GM18858 (cell line): ENCODE measurements at regions not wholly inside any gene's neighbourhood (a gene's known extent, or its start where the extent isn't known, plus 50 kb on each side); places are given as distances from the start of the nearest gene placed in this dataset.

Experiments used
- ATAC-seq: cut with Tn5 transposase; IDR thresholded peaks from one replicate; pipeline ENCODE4 v1.9.1; 2021; ENCODE audit not compliant: unreplicated experiment

- ATAC-seq = no peak
Measured at GRCh38 chr7:18151422-18151821, 123.8 kb upstream of the PRPS1L1 start.

DNA sequence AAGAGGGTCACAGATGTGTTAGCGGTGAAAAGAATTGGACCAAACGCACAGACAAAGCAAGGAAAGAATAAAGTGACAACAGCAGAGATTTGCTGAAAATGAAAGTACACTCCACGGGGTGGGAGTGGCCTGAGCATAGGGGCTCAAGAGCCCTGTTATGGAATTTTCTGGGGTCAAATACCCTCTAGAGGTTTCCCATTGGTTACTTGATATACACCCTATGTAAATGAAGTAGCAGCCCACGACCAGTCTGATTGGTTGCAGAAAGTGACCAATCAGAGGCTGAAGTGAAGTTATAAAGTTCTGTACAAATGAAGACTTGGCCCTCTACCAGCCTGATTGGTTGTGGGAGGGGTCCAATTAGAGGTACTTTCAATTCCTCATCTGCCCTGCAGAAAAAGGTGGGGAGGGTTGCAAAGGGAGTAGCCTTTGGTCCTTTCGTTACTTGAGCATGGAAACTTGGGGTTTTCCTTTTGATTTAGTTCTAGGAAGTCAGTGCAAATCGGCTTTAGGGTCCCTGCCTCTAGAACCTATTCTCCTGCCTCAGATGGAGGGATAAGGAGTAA lies 125.6 kb upstream of the PRPS1L1 start:
- no peak for ATAC-seq

DNA sequence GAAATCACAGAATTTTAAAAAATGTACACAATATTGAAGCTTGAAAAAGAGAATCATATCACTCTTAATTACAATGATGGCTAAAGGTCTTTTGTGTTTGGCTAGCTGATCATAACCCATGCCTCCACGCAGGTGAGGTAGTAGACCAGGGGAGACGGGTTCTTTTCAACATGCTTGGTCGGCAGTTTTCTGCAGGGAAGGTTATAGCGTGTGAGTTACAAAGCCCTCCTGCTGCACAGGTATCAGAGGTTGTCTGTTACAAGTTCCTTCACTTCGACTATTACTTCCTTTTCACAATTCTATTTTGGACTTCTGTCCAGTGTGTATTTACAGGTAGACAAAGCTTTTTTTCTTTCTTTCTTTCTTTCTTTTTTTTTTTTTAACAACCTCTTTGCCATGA lies 127.1 kb upstream of the PRPS1L1 start:
- ATAC-seq = no peak

- no peak for ATAC-seq
Measured at GRCh38 chr7:18157233-18157632, 129.6 kb upstream of the PRPS1L1 start.

- no peak for ATAC-seq
Measured at GRCh38 chr7:18162657-18163056, 135.0 kb upstream of the PRPS1L1 start.

DNA sequence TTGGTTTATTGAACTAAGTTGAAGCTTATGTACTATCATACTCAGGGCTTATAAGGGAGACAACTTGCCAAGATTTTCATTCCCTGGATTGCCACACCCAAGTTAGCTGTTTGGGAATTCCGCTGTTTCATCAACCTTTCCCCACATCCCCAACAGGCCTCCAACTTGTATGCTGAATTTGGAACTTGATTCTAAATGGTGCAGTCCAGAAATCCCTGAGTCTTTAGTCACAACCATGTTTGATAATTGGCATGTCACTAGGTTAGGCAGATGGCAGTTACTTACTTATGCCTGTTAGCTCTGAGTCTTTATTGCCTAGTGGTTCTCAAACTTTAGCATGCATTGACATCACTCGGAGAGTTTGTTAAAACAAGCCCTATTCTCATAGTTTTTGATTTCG lies 135.4 kb upstream of the PRPS1L1 start:
- no peak for ATAC-seq

DNA sequence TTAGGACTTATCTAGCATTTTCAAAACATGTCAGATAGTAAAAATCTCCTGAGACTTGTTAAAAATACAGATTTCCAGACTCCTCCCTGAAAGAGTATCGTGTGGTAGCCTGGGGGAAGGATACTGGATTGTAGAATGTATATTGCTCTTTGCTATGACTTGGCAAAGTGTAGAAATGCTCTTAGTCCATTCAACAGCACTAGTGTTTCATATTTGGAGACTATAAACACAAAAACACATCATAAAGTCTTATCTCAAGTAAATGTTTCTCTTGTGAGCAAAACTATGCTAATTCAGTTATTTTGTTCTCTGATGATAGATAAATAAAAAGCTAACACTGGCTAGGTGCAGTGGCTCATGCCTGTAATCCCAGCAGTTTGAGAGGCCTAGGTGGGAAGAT lies 137.5 kb upstream of the PRPS1L1 start:
- ATAC-seq = no peak

DNA sequence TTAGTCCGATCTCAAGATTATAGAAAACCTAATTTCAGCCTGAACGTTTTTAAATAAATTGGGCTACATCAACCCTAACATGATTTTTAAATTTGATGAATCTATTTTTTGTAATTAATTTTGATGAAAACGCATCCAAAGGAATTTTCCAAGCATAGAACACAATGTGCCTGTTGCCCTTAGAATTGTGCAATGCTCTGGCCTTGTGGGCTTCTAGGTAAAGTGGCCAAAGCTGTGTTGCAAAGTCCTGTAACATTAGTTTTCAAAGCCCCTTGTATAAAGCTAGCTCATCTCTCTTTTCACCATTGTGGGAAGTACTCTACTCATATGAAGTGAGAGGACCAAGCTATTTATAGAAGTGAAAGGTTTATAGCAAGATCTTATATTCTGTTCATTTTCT lies 138.4 kb upstream of the PRPS1L1 start:
- ATAC-seq = no peak

- no peak for ATAC-seq
Measured at GRCh38 chr7:18167815-18168214, 140.2 kb upstream of the PRPS1L1 start.

DNA sequence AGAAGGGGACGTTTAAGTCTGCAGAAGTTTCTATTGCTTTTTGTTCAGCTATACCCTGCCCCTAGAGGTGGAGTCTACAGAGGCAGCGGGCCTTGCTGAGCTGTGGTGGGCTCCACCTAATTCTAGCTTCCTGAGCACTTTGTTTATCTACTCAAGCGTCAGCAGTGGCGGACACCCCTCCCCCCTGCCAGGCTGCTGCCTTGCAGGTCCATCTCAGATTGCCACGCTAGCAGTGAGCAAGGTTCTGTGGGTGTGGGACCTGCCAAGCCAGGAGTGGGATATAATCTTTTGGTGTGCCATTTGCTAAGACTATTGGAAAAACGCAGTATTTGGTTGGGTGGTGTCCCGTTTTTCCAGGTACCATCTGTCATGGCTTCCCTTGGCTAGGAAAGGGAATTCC lies 147.3 kb upstream of the PRPS1L1 start:
- no peak for ATAC-seq

DNA sequence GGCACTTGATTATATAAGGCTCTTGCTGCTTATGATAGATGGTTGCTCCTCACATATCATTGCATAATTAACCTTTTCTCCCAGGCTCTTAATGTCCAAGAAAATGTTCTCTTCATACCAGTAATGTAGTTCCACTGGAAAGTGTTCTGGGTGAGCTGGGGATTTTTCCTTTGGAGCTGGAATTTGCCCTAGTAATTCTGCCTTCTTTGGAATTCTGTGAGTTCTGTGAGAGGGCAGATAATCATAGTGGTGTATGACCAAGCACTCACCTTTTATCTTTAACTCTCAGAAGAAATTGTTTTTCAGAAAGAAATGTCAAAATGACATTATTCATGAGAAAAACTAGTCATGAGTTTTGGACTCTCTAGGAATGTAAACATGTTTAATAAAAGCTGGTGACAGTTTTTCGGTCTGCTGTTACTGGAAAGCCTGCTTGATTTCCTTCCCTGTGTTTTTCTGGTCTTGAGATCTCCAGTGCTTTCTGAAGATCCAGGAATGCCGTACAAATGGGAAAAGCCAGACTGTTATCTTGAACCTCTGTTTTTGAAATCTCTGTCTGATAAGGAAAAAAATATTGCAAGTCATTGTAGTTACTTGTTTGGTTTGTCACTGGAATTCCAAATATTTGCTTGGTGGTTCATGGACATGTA lies 148.3 kb upstream of the PRPS1L1 start:
- no peak for ATAC-seq

DNA sequence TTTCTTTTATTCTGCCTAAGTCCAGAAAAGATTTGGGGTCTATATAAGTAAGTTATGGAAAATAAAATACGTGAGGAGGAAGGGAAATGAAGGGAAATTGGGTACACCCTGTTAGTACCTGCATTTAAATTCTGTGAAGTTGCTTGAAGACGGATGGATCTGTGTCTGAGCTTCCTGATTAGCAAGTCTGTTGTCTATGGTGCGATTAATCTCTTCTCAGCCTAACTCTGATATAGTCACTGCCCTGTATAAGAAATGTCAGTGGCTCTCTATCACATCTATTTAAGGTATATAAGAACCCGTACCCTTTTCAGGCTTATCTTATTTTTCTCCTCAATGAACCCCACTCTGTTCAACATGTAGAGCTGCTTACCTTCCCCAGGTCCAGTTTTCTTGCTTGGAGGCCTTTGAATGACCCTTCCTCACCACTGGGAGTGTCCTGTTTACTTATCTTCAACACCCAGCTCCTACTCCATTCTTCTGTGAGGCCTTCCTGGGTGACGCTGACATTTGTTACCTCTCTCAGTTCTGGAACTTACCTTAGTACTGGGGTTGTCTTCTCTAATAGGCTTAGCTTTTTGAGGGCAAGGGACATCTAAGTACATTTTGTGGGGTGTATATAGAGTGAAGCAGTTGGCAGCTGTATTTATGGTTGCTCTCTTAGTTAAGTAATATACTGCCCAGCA lies 149.6 kb upstream of the PRPS1L1 start:
- ATAC-seq = no peak

- ATAC-seq = peak; percentile 93
Measured at GRCh38 chr7:18177815-18178660, 150.4 kb upstream of the PRPS1L1 start.

- ATAC-seq = no peak
Measured at GRCh38 chr7:18179093-18179492, 151.4 kb upstream of the PRPS1L1 start.

GRCh38 chr7:18180685-18181084 lies 153.0 kb upstream of the PRPS1L1 start:
- ATAC-seq = no peak

DNA sequence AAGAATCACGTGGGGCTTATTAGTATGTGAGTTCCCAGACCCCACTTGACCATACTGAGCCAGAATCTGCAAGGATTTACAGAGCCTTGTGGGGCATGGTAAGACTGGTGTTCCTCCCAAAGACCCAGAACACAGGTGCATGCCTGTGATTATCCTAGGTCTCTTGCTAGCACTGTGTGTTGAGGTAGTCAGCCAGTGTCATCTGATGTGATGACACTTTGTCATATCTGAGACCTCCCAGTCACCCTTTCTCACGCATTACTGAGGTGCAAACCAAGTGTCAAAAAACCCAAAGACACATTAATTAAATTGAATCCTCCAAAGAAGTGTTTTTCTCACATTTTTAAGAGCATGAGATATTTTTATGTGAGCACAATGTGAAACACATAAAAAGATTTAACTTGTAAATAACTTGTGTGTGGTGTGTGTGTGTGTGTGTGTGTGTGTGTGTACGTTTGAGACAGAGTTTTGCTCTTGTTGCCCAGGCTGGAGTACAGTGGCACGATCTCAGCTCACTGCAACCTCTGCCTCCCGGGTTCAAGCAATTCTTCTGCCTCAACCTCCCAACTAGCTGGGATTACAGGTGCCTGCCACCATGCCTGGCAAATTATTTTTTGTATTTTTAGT lies 162.0 kb upstream of the PRPS1L1 start:
- ATAC-seq = no peak

DNA sequence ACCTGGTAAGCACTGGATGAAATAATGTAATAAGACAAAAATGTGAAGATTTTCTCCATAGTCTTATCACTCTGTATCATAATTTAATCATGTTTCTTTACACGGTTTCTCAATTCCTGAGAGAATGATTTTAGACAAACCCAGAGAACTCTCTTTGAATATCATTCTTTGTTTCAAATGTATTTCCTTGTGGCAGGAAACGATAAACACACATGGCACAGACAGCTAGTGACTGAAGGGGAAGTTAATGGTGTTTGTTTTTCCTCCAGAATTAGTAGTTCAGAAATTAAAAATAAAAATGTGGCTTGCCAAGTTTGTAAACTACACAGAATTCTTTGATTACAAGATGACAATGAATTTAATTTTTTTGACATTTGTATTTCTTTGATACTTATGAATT lies 163.7 kb upstream of the PRPS1L1 start:
- no peak for ATAC-seq

GRCh38 chr7:18191862-18192625 lies 164.4 kb upstream of the PRPS1L1 start:
- ATAC-seq = no peak

DNA sequence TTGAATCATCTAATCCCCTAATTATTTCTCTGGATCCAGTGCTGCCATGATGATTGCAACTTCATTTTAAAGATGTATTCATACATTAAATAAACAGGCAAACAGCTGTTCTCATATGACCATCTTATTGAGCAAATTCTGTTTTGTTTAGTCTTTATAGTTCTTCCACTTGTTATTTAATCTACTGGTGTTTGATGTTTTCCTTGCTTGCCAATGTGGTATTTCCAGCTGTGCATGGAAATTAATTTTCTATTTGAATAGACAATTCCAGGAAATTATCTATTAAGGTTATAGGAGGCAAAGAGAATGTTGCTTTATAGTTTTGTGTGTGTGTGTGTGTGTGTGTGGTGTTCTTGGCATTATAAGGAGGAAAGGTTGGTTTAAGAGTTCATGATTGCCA lies 167.0 kb upstream of the PRPS1L1 start:
- no peak for ATAC-seq

DNA sequence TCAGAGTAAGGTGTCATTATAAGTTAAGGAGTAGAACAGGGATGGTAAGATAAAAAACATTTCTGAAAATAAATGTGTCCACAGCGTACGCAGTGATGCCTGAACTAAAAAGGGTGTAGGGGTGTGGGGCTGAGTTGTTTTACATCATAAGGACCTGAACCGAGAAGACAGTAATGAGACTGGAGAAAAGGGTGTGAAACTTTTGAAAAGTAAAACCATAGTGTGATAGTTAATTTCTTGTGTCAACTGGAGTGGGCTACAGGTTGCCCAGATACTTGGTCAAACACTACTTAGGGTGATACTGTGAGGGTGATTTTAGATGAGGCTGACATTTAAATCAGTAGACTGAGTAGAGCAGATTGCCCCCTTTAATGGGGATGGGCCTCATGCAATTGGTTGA lies 169.0 kb upstream of the PRPS1L1 start:
- ATAC-seq = no peak

GRCh38 chr7:18198868-18199267 lies 171.2 kb upstream of the PRPS1L1 start:
- ATAC-seq = no peak
